HCT116 (cell line): ENCODE measurements at regions not wholly inside any gene's neighbourhood (a gene's known extent, or its start where the extent isn't known, plus 50 kb on each side); places are given as distances from the start of the nearest gene placed in this dataset.

Source experiments
- ATAC-seq: fragments of 200-7000 bp; cut with Tn5 transposase; 2 replicates; pipeline ENCODE4 v1.9.1; 2020; ENCODE audit warnings: mild to moderate bottlenecking, moderate library complexity
- BruUV-seq: library from RNA; stranded (reverse); fragments of 400-500 nt; replicated peaks from 2 replicates; lab custom pipeline; 2021; lab: Mats Ljungman, UMichigan
- CTCF ChIA-PET: fragments of 300-600 bp; sonication (Branson Sonifier 250); formaldehyde crosslinking; loops from one replicate; lab custom pipeline; 2021; ENCODE audit warnings: antibody characterized with exemption; lab: Charles Lee
- POLR2A ChIA-PET: fragments of 300-600, 350-600 bp; sonication (Branson Sonifier 250); formaldehyde crosslinking; loops from one replicate; lab custom pipeline; 2021; ENCODE audit warnings: antibody characterized with exemption; lab: Charles Lee
- RAD21 ChIA-PET, 2 experiments: fragments of 300-600 bp; sonication (Branson Sonifier 250); formaldehyde crosslinking; loops; one replicate each; lab custom pipeline; 2023; ENCODE audit warnings: low total read pairs in 2 of 2; ENCODE audit not compliant: uncharacterized antibody in 2 of 2, unreplicated experiment in 2 of 2, low non-redundant PET in 1 of 2; lab: Charles Lee
- DNase-seq: peaks from one replicate; pipeline ENCODE4 v3.0.0-alpha.2; 2010; ENCODE audit warnings: low read depth, low spot score
- H2AFZ ChIP-seq: fragments of 200-600 bp; shearing (Covaris generic), sonication (generic); 2 replicates; pipeline ENCODE4 v1.6.1; 2017; ENCODE audit warnings: low read depth, mixed run types, mixed read lengths, antibody characterized with exemption, low read length; ENCODE audit not compliant: poor library complexity, severe bottlenecking
- H3K27ac ChIP-seq: 2 replicates; pipeline ENCODE4 v1.5.1; 2012; ENCODE audit warnings: low read depth, low read length
- H3K27me3 ChIP-seq: fragments of 200-600 bp; sonication (generic); 2 replicates; pipeline ENCODE4 v1.6.1; 2016; ENCODE audit warnings: mixed run types, low read length, mixed read lengths; ENCODE audit not compliant: insufficient read depth
- H3K36me3 ChIP-seq, 2 experiments: fragments of 200-500 bp in 1 of 2; fragments of 200-600 bp in 1 of 2; sonication (Bioruptor generic) in 1 of 2; sonication (generic) in 1 of 2; 2 replicates each; pipeline versions ENCODE4 v1.5.1 to v1.6.1; 2014 to 2016; ENCODE audit warnings: low read length in 2 of 2, inconsistent platforms in 1 of 2, mixed read lengths in 1 of 2, mixed run types in 1 of 2; ENCODE audit not compliant: insufficient read depth in 2 of 2, control insufficient read depth in 1 of 2
- H3K4me1 ChIP-seq, 2 experiments: fragments of 200-600 bp in 1 of 2; sonication (generic) in 1 of 2; 2 replicates each; pipeline versions ENCODE4 v1.5.1 to v1.6.1; 2012 to 2017; ENCODE audit warnings: low read length in 2 of 2, inconsistent platforms in 1 of 2, mild to moderate bottlenecking in 1 of 2, mixed read lengths in 1 of 2, mixed run types in 1 of 2, moderate library complexity in 1 of 2; ENCODE audit not compliant: insufficient read depth in 2 of 2, control insufficient read depth in 1 of 2
- H3K4me2 ChIP-seq: fragments of 200-600 bp; sonication (generic); 2 replicates; pipeline ENCODE4 v1.6.1; 2017; ENCODE audit warnings: mixed run types, low read length, mixed read lengths
- H3K4me3 ChIP-seq, 2 experiments: fragments of 200-600 bp in 1 of 2; sonication (generic) in 1 of 2; replicated peaks in 1 of 2; 2 replicates each; pipeline ENCODE4 v1.5.1; 2011 to 2016; ENCODE audit warnings: low read length in 2 of 2, control low read depth in 1 of 2, low read depth in 1 of 2, mild to moderate bottlenecking in 1 of 2, mixed read lengths in 1 of 2, mixed run types in 1 of 2
- H3K79me2 ChIP-seq: fragments of 200-600 bp; sonication (generic); 2 replicates; pipeline ENCODE4 v1.6.1; 2017; ENCODE audit warnings: mild to moderate bottlenecking, mixed run types, low read length, moderate library complexity, mixed read lengths; ENCODE audit not compliant: insufficient read depth
- H3K9ac ChIP-seq: fragments of 200-600 bp; sonication (generic); 2 replicates; pipeline ENCODE4 v1.6.1; 2016; ENCODE audit warnings: low read length, mixed read lengths
- H3K9me2 ChIP-seq: fragments of 200-600 bp; sonication (generic), shearing (Covaris generic); 2 replicates; pipeline ENCODE4 v1.6.1; 2017; ENCODE audit warnings: mixed run types, mild to moderate bottlenecking, moderate library complexity; ENCODE audit not compliant: insufficient read depth
- H3K9me3 ChIP-seq, 2 experiments: fragments of 200-500 bp in 1 of 2; fragments of 200-600 bp in 1 of 2; sonication (Bioruptor generic) in 1 of 2; sonication (generic) in 1 of 2; 2 replicates each; pipeline ENCODE4 v1.6.1; 2014 to 2017; ENCODE audit warnings: low read length in 2 of 2, mixed read lengths in 2 of 2, inconsistent platforms in 1 of 2, low read depth in 1 of 2, mild to moderate bottlenecking in 1 of 2, mixed run types in 1 of 2, moderate library complexity in 1 of 2; ENCODE audit not compliant: control insufficient read depth in 1 of 2, insufficient read depth in 1 of 2
- H4K20me1 ChIP-seq: fragments of 200-600 bp; sonication (generic), shearing (Covaris generic); 2 replicates; pipeline ENCODE4 v1.6.1; 2017; ENCODE audit warnings: mixed run types, mild to moderate bottlenecking, moderate library complexity; ENCODE audit not compliant: insufficient read depth
- CBX3 ChIP-seq: IDR thresholded peaks from 2 replicates; pipeline ENCODE4 v1.6.1; 2012; ENCODE audit warnings: low read depth
- CEBPB ChIP-seq: IDR thresholded peaks from 2 replicates; pipeline ENCODE4 v1.6.1; 2012; ENCODE audit warnings: low read depth
- ELF1 ChIP-seq: IDR thresholded peaks from 2 replicates; pipeline ENCODE4 v1.6.1; 2012; ENCODE audit warnings: low read depth, borderline replicate concordance
- EZH2phosphoT487 ChIP-seq: fragments of 200-600 bp; IDR thresholded peaks from 2 replicates; pipeline ENCODE4 v1.6.1; 2018; ENCODE audit warnings: antibody characterized with exemption, borderline replicate concordance
- MAX ChIP-seq: IDR thresholded peaks from 2 replicates; pipeline ENCODE4 v1.6.1; 2012
- POLR2A ChIP-seq: IDR thresholded peaks from 2 replicates; pipeline ENCODE4 v1.7.0; 2011; ENCODE audit warnings: borderline replicate concordance; ENCODE audit not compliant: insufficient read depth, insufficient read length; ENCODE audit errors: extremely low read depth
- POLR2AphosphoS5 ChIP-seq: IDR thresholded peaks from 2 replicates; pipeline ENCODE4 v1.6.1; 2011; ENCODE audit warnings: mild to moderate bottlenecking, low read depth, low read length, moderate library complexity
- REST ChIP-seq: IDR thresholded peaks from 2 replicates; pipeline ENCODE4 v1.6.1; 2012; ENCODE audit warnings: low read depth
- SP1 ChIP-seq: IDR thresholded peaks from 2 replicates; pipeline ENCODE4 v1.6.1; 2012; ENCODE audit warnings: low read depth
- YY1 ChIP-seq: IDR thresholded peaks from 2 replicates; pipeline ENCODE4 v1.6.1; 2011; ENCODE audit warnings: low read length, low read depth, moderate library complexity, mild to moderate bottlenecking; ENCODE audit not compliant: insufficient replicate concordance; ENCODE audit errors: extremely low read depth
- ZBTB33 ChIP-seq: IDR thresholded peaks from 2 replicates; pipeline ENCODE4 v1.6.1; 2011; ENCODE audit warnings: mild to moderate bottlenecking, low read length, moderate library complexity; ENCODE audit not compliant: insufficient replicate concordance; ENCODE audit errors: extremely low read depth
- ZFX ChIP-seq: fragments of 450-650 bp; IDR thresholded peaks from 2 replicates; pipeline ENCODE4 v1.6.1; 2017
- ZNF274 ChIP-seq: fragments of 200-500 bp; sonication (Bioruptor generic); IDR thresholded peaks from 2 replicates; pipeline ENCODE4 v1.6.1; 2014; ENCODE audit warnings: mild to moderate bottlenecking, low read depth, low read length, inconsistent platforms
- intact Hi-C: fragments of 100-400 bp; cut with micrococcal nuclease; formaldehyde crosslinking; loops from 2 replicates; pipeline ENCODE4 v1.10.0; 2022

GRCh38 chr15:29533647-29534046, 264.0 kb upstream of the NSMCE3 start:
- Histone ChIP-seq H3K4me3 (no peak overlapping the region), H3K9me3 (no peaks in the 10 kb centered on the region), H3K4me2 (no peak overlapping the region), H3K9me2 (no peaks in the 10 kb centered on the region), H3K36me3 (no peaks in the 10 kb centered on the region), H4K20me1 (no peaks in the 10 kb centered on the region), H3K27ac (no peak overlapping the region), H3K27me3 (peaks cover 27% of the 10 kb centered on the region), H3K4me1 (no peaks in the 10 kb centered on the region), H2AFZ (no peak overlapping the region), H3K79me2 (no peaks in the 10 kb centered on the region), H3K9ac (no peak overlapping the region)
- no TSS peak for BruUV-seq
- ATAC-seq (no peak), DNase-seq (no peak)
- RAD21 ChIA-PET: interaction anchor here in 1 of 2 experiments (0.7 kb wide), 1 partner anchor 215 kb away, joined by 6 read pairs; no protein-coding TSS in a partner anchor
- CTCF ChIA-PET: no interaction called here
- TF ChIP-seq CBX3 (no peak), POLR2AphosphoS5 (no peak), MAX (no peak), CEBPB (no peak)
- POLR2A ChIA-PET: no interaction called here
- intact Hi-C loops: no loop called here

DNA sequence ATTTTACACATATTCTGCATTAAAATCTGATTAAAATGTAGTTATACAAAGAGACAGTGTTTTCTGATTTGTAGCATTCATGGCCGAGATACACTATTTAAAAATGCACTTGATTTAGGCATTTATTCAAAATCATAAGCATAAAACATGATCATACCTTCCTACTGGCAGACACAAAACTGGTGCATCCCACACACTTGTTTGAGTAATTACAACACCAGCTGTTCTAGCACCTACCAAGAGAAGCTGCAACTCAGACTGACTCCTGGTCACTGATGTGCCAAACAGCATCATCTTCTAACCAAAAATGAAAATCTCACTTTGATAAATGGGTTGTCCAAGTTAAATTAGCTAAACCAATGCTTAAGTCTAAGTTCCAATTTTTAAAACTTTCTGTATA, 262.7 kb upstream of the NSMCE3 start:
- POLR2A ChIA-PET: no interaction called here
- no TSS peak for BruUV-seq
- Histone ChIP-seq H3K9me3 (no peaks in the 10 kb centered on the region), H3K9me2 (no peaks in the 10 kb centered on the region), H3K4me1 (no peaks in the 10 kb centered on the region), H3K4me3 (no peak overlapping the region), H3K27me3 (peaks cover 23% of the 10 kb centered on the region), H3K27ac (no peak overlapping the region), H3K36me3 (no peaks in the 10 kb centered on the region), H2AFZ (no peak overlapping the region)
- intact Hi-C loops: no loop called here
- no peak for DNase-seq
- TF ChIP-seq REST: no peak
- TF ChIP-seq ZNF274: no peak
- TF ChIP-seq YY1: no peak
- TF ChIP-seq ZBTB33: no peak
- no peak for TF ChIP-seq ELF1
- no peak for TF ChIP-seq SP1
- no peak for TF ChIP-seq EZH2phosphoT487
- TF ChIP-seq POLR2A: no peak
- no peak for TF ChIP-seq ZFX
- TF ChIP-seq, all 23 proteins: peak for 0
- H3K79me2 ChIP-seq: no peaks in the 10 kb centered on the region
- no peaks in the 10 kb centered on the region for H4K20me1 ChIP-seq
- no peak overlapping the region for H3K9ac ChIP-seq
- CTCF ChIA-PET: no interaction called here
- no peak overlapping the region for H3K4me2 ChIP-seq
- RAD21 ChIA-PET: no interaction called here
- no peak for ATAC-seq
